ENCODE measurements at regions not wholly inside any gene's neighbourhood (a gene's known extent, or its start where the extent isn't known, plus 50 kb on each side); places are given as distances from the start of the nearest gene placed in this dataset.

- no peak for TF ChIP-seq CTCF (IDR thresholded peaks at IDR 0.05; ENCODE audit: low read length, missing control alignments)
- no peak for DNase-seq (ENCODE audit: low read depth)
These were observed 514.2 kb upstream of the ACO1 start for GRCh38 chr9:31870276-31870675.

GRCh38 chr9:31873722-31874121 lies 510.7 kb upstream of the ACO1 start:
- H3K4me3 ChIP-seq (replicated peaks; ENCODE audit: low read depth, low read length) = no peak overlapping the region
- DNase-seq (ENCODE audit: low read depth) = no peak
- no peak for TF ChIP-seq CTCF (IDR thresholded peaks at IDR 0.05; ENCODE audit: low read length, missing control alignments)

More at GRCh38 chr9:31870276-31870675, 514.2 kb upstream of the ACO1 start:
- H3K4me3 ChIP-seq (replicated peaks; ENCODE audit: low read depth, low read length) = no peak overlapping the region

- no peak for TF ChIP-seq CTCF (IDR thresholded peaks at IDR 0.05; ENCODE audit: low read length, missing control alignments)
- no peak overlapping the region for H3K4me3 ChIP-seq (replicated peaks; ENCODE audit: low read depth, low read length)
These were observed 490.4 kb upstream of the ACO1 start for GRCh38 chr9:31894008-31894407.

GRCh38 chr9:31908158-31908890 lies 476.1 kb upstream of the ACO1 start:
- no peak for DNase-seq (ENCODE audit: low read depth)

More at GRCh38 chr9:31894008-31894407, 490.4 kb upstream of the ACO1 start:
- no peak for DNase-seq (ENCODE audit: low read depth)

GRCh38 chr9:31908891-31909480 lies 475.5 kb upstream of the ACO1 start:
- no peak for TF ChIP-seq CTCF (IDR thresholded peaks at IDR 0.05; ENCODE audit: low read length, missing control alignments)
- H3K4me3 ChIP-seq (replicated peaks; ENCODE audit: low read depth, low read length) = no peak overlapping the region
- DNase-seq (ENCODE audit: low read depth) = no peak

More at GRCh38 chr9:31908158-31908890, 476.1 kb upstream of the ACO1 start:
- H3K4me3 ChIP-seq (replicated peaks; ENCODE audit: low read depth, low read length) = no peak overlapping the region
- no peak for TF ChIP-seq CTCF (IDR thresholded peaks at IDR 0.05; ENCODE audit: low read length, missing control alignments)

GRCh38 chr9:31912636-31913035 lies 471.8 kb upstream of the ACO1 start:
- H3K4me3 ChIP-seq (replicated peaks; ENCODE audit: low read depth, low read length) = no peak overlapping the region
- TF ChIP-seq CTCF (IDR thresholded peaks at IDR 0.05; ENCODE audit: low read length, missing control alignments) = no peak
- no peak for DNase-seq (ENCODE audit: low read depth)

All from fibroblast of pulmonary artery (primary cell).